ENCODE measurements at regions not wholly inside any gene's neighbourhood (a gene's known extent, or its start where the extent isn't known, plus 50 kb on each side); places are given as distances from the start of the nearest gene placed in this dataset.

- no peak overlapping the region for H2BK5ac ChIP-seq (ENCODE audit: low read length)
- H3K36me3 ChIP-seq (ENCODE audit: control insufficient read depth, insufficient read depth, low read length) = no peaks in the 10 kb centered on the region
- no peaks in the 10 kb centered on the region for H3K79me1 ChIP-seq (ENCODE audit: low read length)
- no peaks in the 10 kb centered on the region for H3K27me3 ChIP-seq (ENCODE audit: insufficient read depth, low read length, poor library complexity)
- no peak overlapping the region for H3K4me2 ChIP-seq (ENCODE audit: low read length)
- no CpG with 5 or more reads among the region's 2 CpGs for WGBS (ENCODE audit: extremely low coverage, insufficient coverage, low lambda C conversion rate)
- no peak overlapping the region for H3K9ac ChIP-seq (ENCODE audit: low read length)
- H2BK120ac ChIP-seq (ENCODE audit: low read depth, low read length) = no peak overlapping the region
- H3K23ac ChIP-seq (ENCODE audit: low read length) = no peak overlapping the region
- no peaks in the 10 kb centered on the region for H3K79me2 ChIP-seq (ENCODE audit: control insufficient read depth, insufficient read depth, low read length)
- H3K4me3 ChIP-seq (ENCODE audit: low read length) = no peak overlapping the region
- no peak overlapping the region for H3K27ac ChIP-seq (ENCODE audit: low read depth, low read length)
- H3K18ac ChIP-seq (ENCODE audit: low read length) = no peak overlapping the region
- H3K4me1 ChIP-seq (ENCODE audit: control insufficient read depth, low read depth, low read length) = peaks cover 4% of the 10 kb centered on the region
- H3K4ac ChIP-seq (ENCODE audit: low read depth, low read length) = no peak overlapping the region
- no peak overlapping the region for H2BK15ac ChIP-seq (replicated peaks; ENCODE audit: low read depth)
- no peak overlapping the region for H2AK5ac ChIP-seq (ENCODE audit: low read length)
- no peak overlapping the region for H3K56ac ChIP-seq (ENCODE audit: low read length)
- no peak overlapping the region for H4K5ac ChIP-seq (ENCODE audit: low read length)
- DNase-seq = no peak
- no peak overlapping the region for H4K8ac ChIP-seq (ENCODE audit: low read depth, low read length)
Observed at GRCh38 chr11:129319201-129319600, 56.4 kb upstream of the BARX2 start.

- Histone ChIP-seq H3K36me3 (ENCODE audit: control insufficient read depth, insufficient read depth, low read length) (no peaks in the 10 kb centered on the region), H3K4me1 (ENCODE audit: control insufficient read depth, low read depth, low read length) (peaks cover 13% of the 10 kb centered on the region), H2BK5ac (ENCODE audit: low read length) (no peak overlapping the region), H3K4ac (ENCODE audit: low read depth, low read length) (no peak overlapping the region), H2AK5ac (ENCODE audit: low read length) (no peak overlapping the region), H3K79me2 (ENCODE audit: control insufficient read depth, insufficient read depth, low read length) (no peaks in the 10 kb centered on the region), H3K79me1 (ENCODE audit: low read length) (no peaks in the 10 kb centered on the region), H3K4me3 (ENCODE audit: low read length) (no peak overlapping the region), H3K27me3 (ENCODE audit: insufficient read depth, low read length, poor library complexity) (no peaks in the 10 kb centered on the region), H2BK120ac (ENCODE audit: low read depth, low read length) (no peak overlapping the region), H3K56ac (ENCODE audit: low read length) (no peak overlapping the region), H3K9ac (ENCODE audit: low read length) (no peak overlapping the region), H4K5ac (ENCODE audit: low read length) (no peak overlapping the region), H3K23ac (ENCODE audit: low read length) (no peak overlapping the region), H2BK15ac (replicated peaks; ENCODE audit: low read depth) (no peak overlapping the region), H4K8ac (ENCODE audit: low read depth, low read length) (no peak overlapping the region), H3K4me2 (ENCODE audit: low read length) (no peak overlapping the region), H3K18ac (ENCODE audit: low read length) (no peak overlapping the region), H3K27ac (ENCODE audit: low read depth, low read length) (no peak overlapping the region)
- no CpG with 5 or more reads among the region's 4 CpGs for WGBS (ENCODE audit: extremely low coverage, insufficient coverage, low lambda C conversion rate)
- no peak for DNase-seq
Observed at GRCh38 chr11:129317571-129317970, 58.1 kb upstream of the BARX2 start.

- DNase-seq = no peak
- Histone ChIP-seq H3K79me2 (ENCODE audit: control insufficient read depth, insufficient read depth, low read length) (no peaks in the 10 kb centered on the region), H2AK5ac (ENCODE audit: low read length) (no peak overlapping the region), H3K79me1 (ENCODE audit: low read length) (no peaks in the 10 kb centered on the region), H3K18ac (ENCODE audit: low read length) (no peak overlapping the region), H4K8ac (ENCODE audit: low read depth, low read length) (no peak overlapping the region), H3K23ac (ENCODE audit: low read length) (no peak overlapping the region), H2BK5ac (ENCODE audit: low read length) (no peak overlapping the region), H3K4me3 (ENCODE audit: low read length) (no peak overlapping the region), H3K27ac (ENCODE audit: low read depth, low read length) (no peak overlapping the region), H2BK15ac (replicated peaks; ENCODE audit: low read depth) (no peak overlapping the region), H3K4me1 (ENCODE audit: control insufficient read depth, low read depth, low read length) (peaks cover 17% of the 10 kb centered on the region), H3K56ac (ENCODE audit: low read length) (no peak overlapping the region), H4K5ac (ENCODE audit: low read length) (no peak overlapping the region), H2BK120ac (ENCODE audit: low read depth, low read length) (no peak overlapping the region), H3K36me3 (ENCODE audit: control insufficient read depth, insufficient read depth, low read length) (no peaks in the 10 kb centered on the region), H3K27me3 (ENCODE audit: insufficient read depth, low read length, poor library complexity) (no peaks in the 10 kb centered on the region), H3K4me2 (ENCODE audit: low read length) (no peak overlapping the region), H3K9ac (ENCODE audit: low read length) (no peak overlapping the region), H3K4ac (ENCODE audit: low read depth, low read length) (no peak overlapping the region)
- WGBS (ENCODE audit: extremely low coverage, insufficient coverage, low lambda C conversion rate) = no CpG with 5 or more reads among the region's 6 CpGs
Observed at GRCh38 chr11:129316781-129317180, 58.9 kb upstream of the BARX2 start.

GRCh38 chr11:129315781-129316579 is 59.7 kb upstream of the BARX2 start:
- H3K79me2 ChIP-seq (ENCODE audit: control insufficient read depth, insufficient read depth, low read length) = no peaks in the 10 kb centered on the region
- no peak overlapping the region for H2AK5ac ChIP-seq (ENCODE audit: low read length)
- H2BK5ac ChIP-seq (ENCODE audit: low read length) = no peak overlapping the region
- DNase-seq = peak; percentile 86
- H4K5ac ChIP-seq (ENCODE audit: low read length) = no peak overlapping the region
- H4K8ac ChIP-seq (ENCODE audit: low read depth, low read length) = no peak overlapping the region
- H3K79me1 ChIP-seq (ENCODE audit: low read length) = no peaks in the 10 kb centered on the region
- H3K56ac ChIP-seq (ENCODE audit: low read length) = peak overlapping the region; percentile 35
- no peak overlapping the region for H2BK15ac ChIP-seq (replicated peaks; ENCODE audit: low read depth)
- no peak overlapping the region for H3K4ac ChIP-seq (ENCODE audit: low read depth, low read length)
- no peak overlapping the region for H3K27ac ChIP-seq (ENCODE audit: low read depth, low read length)
- H3K27me3 ChIP-seq (ENCODE audit: insufficient read depth, low read length, poor library complexity) = no peaks in the 10 kb centered on the region
- no peak overlapping the region for H3K4me2 ChIP-seq (ENCODE audit: low read length)
- no peaks in the 10 kb centered on the region for H3K36me3 ChIP-seq (ENCODE audit: control insufficient read depth, insufficient read depth, low read length)
- no CpG with 5 or more reads among the region's 12 CpGs for WGBS (ENCODE audit: extremely low coverage, insufficient coverage, low lambda C conversion rate)
- no peak overlapping the region for H3K9ac ChIP-seq (ENCODE audit: low read length)
- H2BK120ac ChIP-seq (ENCODE audit: low read depth, low read length) = no peak overlapping the region
- peaks cover 17% of the 10 kb centered on the region for H3K4me1 ChIP-seq (ENCODE audit: control insufficient read depth, low read depth, low read length)
- no peak overlapping the region for H3K18ac ChIP-seq (ENCODE audit: low read length)
- no peak overlapping the region for H3K4me3 ChIP-seq (ENCODE audit: low read length)
- H3K23ac ChIP-seq (ENCODE audit: low read length) = no peak overlapping the region

- no peaks in the 10 kb centered on the region for H3K79me1 ChIP-seq (ENCODE audit: low read length)
- WGBS (ENCODE audit: extremely low coverage, insufficient coverage, low lambda C conversion rate) = no CpG with 5 or more reads among the region's 3 CpGs
- H2BK5ac ChIP-seq (ENCODE audit: low read length) = no peak overlapping the region
- no peak overlapping the region for H3K9ac ChIP-seq (ENCODE audit: low read length)
- H2BK15ac ChIP-seq (replicated peaks; ENCODE audit: low read depth) = no peak overlapping the region
- H3K4me2 ChIP-seq (ENCODE audit: low read length) = no peak overlapping the region
- no peak for DNase-seq
- no peak overlapping the region for H3K23ac ChIP-seq (ENCODE audit: low read length)
- no peak overlapping the region for H3K4me3 ChIP-seq (ENCODE audit: low read length)
- H2AK5ac ChIP-seq (ENCODE audit: low read length) = no peak overlapping the region
- H3K27me3 ChIP-seq (ENCODE audit: insufficient read depth, low read length, poor library complexity) = no peaks in the 10 kb centered on the region
- H3K4me1 ChIP-seq (ENCODE audit: control insufficient read depth, low read depth, low read length) = peaks cover 17% of the 10 kb centered on the region
- H4K8ac ChIP-seq (ENCODE audit: low read depth, low read length) = no peak overlapping the region
- no peak overlapping the region for H3K18ac ChIP-seq (ENCODE audit: low read length)
- H3K79me2 ChIP-seq (ENCODE audit: control insufficient read depth, insufficient read depth, low read length) = no peaks in the 10 kb centered on the region
- no peak overlapping the region for H2BK120ac ChIP-seq (ENCODE audit: low read depth, low read length)
- H4K5ac ChIP-seq (ENCODE audit: low read length) = no peak overlapping the region
- no peaks in the 10 kb centered on the region for H3K36me3 ChIP-seq (ENCODE audit: control insufficient read depth, insufficient read depth, low read length)
- no peak overlapping the region for H3K4ac ChIP-seq (ENCODE audit: low read depth, low read length)
- no peak overlapping the region for H3K27ac ChIP-seq (ENCODE audit: low read depth, low read length)
- no peak overlapping the region for H3K56ac ChIP-seq (ENCODE audit: low read length)
Observed at GRCh38 chr11:129314371-129314770, 61.3 kb upstream of the BARX2 start.

Data from mesendoderm (in vitro differentiated cells).